ENCODE measurements at regions not wholly inside any gene's neighbourhood (a gene's known extent, or its start where the extent isn't known, plus 50 kb on each side); places are given as distances from the start of the nearest gene placed in this dataset.
"Not testable (repeated sequence)": the region's sequence is repeated elsewhere in the genome, so short reads cannot be mapped to it uniquely, and the experiment has no call there.

- no peak for DNase-seq
These were observed 250.1 kb upstream of the TRPC7 start for GRCh38 chr5:136615251-136616119.

GRCh38 chr5:136613230-136613629 is 247.9 kb upstream of the TRPC7 start:
- DNase-seq = no peak

- DNase-seq = no peak
These were observed 240.3 kb upstream of the TRPC7 start for GRCh38 chr5:136605638-136606037.

- DNase-seq = no peak
These were observed 235.0 kb upstream of the TRPC7 start for GRCh38 chr5:136600306-136600705.

GRCh38 chr5:136598802-136599404 is 233.6 kb upstream of the TRPC7 start:
- no peak for DNase-seq

GRCh38 chr5:136594416-136594815 is 229.1 kb upstream of the TRPC7 start:
- no peak for DNase-seq

GRCh38 chr5:136590581-136590980 is 225.2 kb upstream of the TRPC7 start:
- DNase-seq = no peak

GRCh38 chr5:136586196-136586595 is 220.9 kb upstream of the TRPC7 start:
- no peak for DNase-seq

- no peak for DNase-seq
These were observed 219.1 kb upstream of the TRPC7 start for GRCh38 chr5:136584474-136584873.

GRCh38 chr5:136579238-136579637 is 213.9 kb upstream of the TRPC7 start:
- DNase-seq = no peak

- DNase-seq = not testable (repeated sequence)
These were observed 204.5 kb upstream of the TRPC7 start for GRCh38 chr5:136569875-136570274.

GRCh38 chr5:136565457-136565856 is 200.1 kb upstream of the TRPC7 start:
- not testable (repeated sequence) for DNase-seq

GRCh38 chr5:136565050-136565449 is 199.7 kb upstream of the TRPC7 start:
- DNase-seq = not testable (repeated sequence)

GRCh38 chr5:136564431-136564830 is 199.1 kb upstream of the TRPC7 start:
- not testable (repeated sequence) for DNase-seq

- DNase-seq = no peak
These were observed 198.1 kb upstream of the TRPC7 start for GRCh38 chr5:136563489-136563888.

GRCh38 chr5:136560126-136560525 is 194.8 kb upstream of the TRPC7 start:
- no peak for DNase-seq

GRCh38 chr5:136559651-136560050 is 194.3 kb upstream of the TRPC7 start:
- no peak for DNase-seq

- not testable (repeated sequence) for DNase-seq
These were observed 181.8 kb upstream of the TRPC7 start for GRCh38 chr5:136547096-136547495.

- not testable (repeated sequence) for DNase-seq
These were observed 181.1 kb upstream of the TRPC7 start for GRCh38 chr5:136546441-136546840.

- DNase-seq = not testable (repeated sequence)
These were observed 179.7 kb upstream of the TRPC7 start for GRCh38 chr5:136545031-136545430.

- DNase-seq = no peak
These were observed 173.2 kb upstream of the TRPC7 start for GRCh38 chr5:136538534-136538933.

GRCh38 chr5:136529081-136529480 is 163.7 kb upstream of the TRPC7 start:
- no peak for DNase-seq

- DNase-seq = no peak
These were observed 163.2 kb upstream of the TRPC7 start for GRCh38 chr5:136528481-136529030.

- DNase-seq = no peak
These were observed 162.0 kb upstream of the TRPC7 start for GRCh38 chr5:136527311-136527710.
